GM23338 (cell line): ENCODE measurements at regions not wholly inside any gene's neighbourhood (a gene's known extent, or its start where the extent isn't known, plus 50 kb on each side); places are given as distances from the start of the nearest gene placed in this dataset.

Experiments
- ATAC-seq: fragments of 200-7000 bp; cut with Tn5 transposase; 3 replicates; pipeline ENCODE4 v1.9.1; 2020
- DNase-seq: peaks from one replicate; pipeline ENCODE4 v3.0.0-alpha.2; 2015; ENCODE audit warnings: low spot score
- H2AFZ ChIP-seq: fragments of 200-600 bp; sonication (generic); 2 replicates; pipeline ENCODE4 v1.8.0; 2016; ENCODE audit warnings: antibody characterized with exemption, mild to moderate bottlenecking, moderate library complexity
- H3F3A ChIP-seq: fragments of 200-600 bp; sonication (generic); replicated peaks from 2 replicates; pipeline ENCODE4 v1.8.0; 2017; ENCODE audit warnings: antibody characterized with exemption, mixed run types, low read depth
- H3K27ac ChIP-seq: fragments of 200-600 bp; sonication (generic); 2 replicates; pipeline ENCODE4 v1.6.1; 2016; ENCODE audit warnings: low read depth
- H3K27me3 ChIP-seq: fragments of 200-600 bp; sonication (generic); 2 replicates; pipeline ENCODE4 v1.8.0; 2016; ENCODE audit warnings: mild to moderate bottlenecking, mixed run types, moderate library complexity; ENCODE audit not compliant: insufficient read depth
- H3K36me3 ChIP-seq: fragments of 200-600 bp; sonication (generic); 2 replicates; pipeline ENCODE4 v1.8.0; 2016; ENCODE audit warnings: mild to moderate bottlenecking; ENCODE audit not compliant: insufficient read depth
- H3K4me1 ChIP-seq: fragments of 200-600 bp; sonication (generic); 2 replicates; pipeline ENCODE4 v1.8.0; 2016; ENCODE audit warnings: mild to moderate bottlenecking, moderate library complexity; ENCODE audit not compliant: insufficient read depth
- H3K4me2 ChIP-seq: fragments of 200-600 bp; sonication (generic); 2 replicates; pipeline ENCODE4 v1.7.1; 2017; ENCODE audit warnings: mixed run types
- H3K4me3 ChIP-seq: fragments of 200-600 bp; sonication (generic); 2 replicates; pipeline ENCODE4 v1.6.1; 2016; ENCODE audit warnings: mixed run types
- H3K79me2 ChIP-seq: fragments of 200-600 bp; sonication (generic); replicated peaks from 2 replicates; pipeline ENCODE4 v1.8.0; 2017; ENCODE audit warnings: mild to moderate bottlenecking; ENCODE audit not compliant: insufficient read depth
- H3K9me2 ChIP-seq: fragments of 200-600 bp; sonication (generic); 2 replicates; pipeline ENCODE4 v1.8.0; 2017; ENCODE audit not compliant: insufficient read depth
- H4K20me1 ChIP-seq: fragments of 200-600 bp; sonication (generic); replicated peaks from 2 replicates; pipeline ENCODE4 v1.8.0; 2017; ENCODE audit warnings: mild to moderate bottlenecking; ENCODE audit not compliant: insufficient read depth
- H3K27ac Mint-ChIP-seq: 2 replicates; pipeline ENCODE4 v1.8.0; 2020; ENCODE audit warnings: inconsistent platforms, mild to moderate bottlenecking, moderate library complexity, mixed read lengths
- H3K27me3 Mint-ChIP-seq: 3 replicates; pipeline ENCODE4 v1.8.0; 2022; ENCODE audit warnings: low read depth, mild to moderate bottlenecking, moderate library complexity, mixed read lengths, inconsistent platforms; ENCODE audit not compliant: insufficient read depth, poor library complexity
- H3K36me3 Mint-ChIP-seq: 3 replicates; pipeline ENCODE4 v1.8.0; 2021; ENCODE audit warnings: low read depth, mild to moderate bottlenecking, inconsistent platforms, moderate library complexity, mixed read lengths
- H3K4me1 Mint-ChIP-seq: 3 replicates; pipeline ENCODE4 v1.8.0; 2020; ENCODE audit warnings: mild to moderate bottlenecking, inconsistent platforms, mixed read lengths
- H3K4me3 Mint-ChIP-seq: 3 replicates; pipeline ENCODE4 v1.8.0; 2021; ENCODE audit warnings: moderate library complexity, mild to moderate bottlenecking, inconsistent platforms, mixed read lengths
- H3K9me3 Mint-ChIP-seq: 3 replicates; pipeline ENCODE4 v1.8.0; 2020; ENCODE audit warnings: moderate library complexity, mild to moderate bottlenecking, inconsistent platforms, mixed read lengths
- EZH2 ChIP-seq: fragments of 200-600 bp; sonication (generic); IDR thresholded peaks from one replicate; pipeline ENCODE4 v1.8.0; 2017; ENCODE audit warnings: antibody characterized with exemption, mild to moderate bottlenecking, low read depth; ENCODE audit not compliant: unreplicated experiment
- EZH2phosphoT487 ChIP-seq: fragments of 200-600 bp; sonication (generic); IDR thresholded peaks from one replicate; pipeline ENCODE4 v1.8.1; 2018; ENCODE audit warnings: antibody characterized with exemption; ENCODE audit not compliant: unreplicated experiment
- JUNB ChIP-seq: IDR thresholded peaks from one replicate; pipeline ENCODE4 v1.6.1; 2016; ENCODE audit warnings: antibody characterized with exemption; ENCODE audit not compliant: unreplicated experiment
- NANOG ChIP-seq: IDR thresholded peaks from 2 replicates; pipeline ENCODE4 v1.6.1; 2016; ENCODE audit warnings: antibody characterized with exemption, borderline replicate concordance
- POLR2AphosphoS5 ChIP-seq: IDR thresholded peaks from 2 replicates; pipeline ENCODE4 v1.6.1; 2016; ENCODE audit warnings: antibody characterized with exemption, low read depth
- STAT1 ChIP-seq: IDR thresholded peaks from one replicate; pipeline ENCODE4 v1.6.1; 2016; ENCODE audit warnings: antibody characterized with exemption; ENCODE audit not compliant: unreplicated experiment
- ZNF114 ChIP-seq: fragments of 250-450 bp; sonication (Bioruptor Pico); IDR thresholded peaks from 2 replicates; pipeline ENCODE4 v1.5.0; 2020; ENCODE audit warnings: mild to moderate bottlenecking, moderate library complexity
- ZNF331 ChIP-seq: fragments of 250-450 bp; sonication (Bioruptor Pico); IDR thresholded peaks from 2 replicates; pipeline ENCODE4 v1.5.0; 2020; ENCODE audit warnings: low read depth, mild to moderate bottlenecking, moderate library complexity
- TF ChIP-seq, protein P1 (sequence below): IDR thresholded peaks from one replicate; pipeline ENCODE4 v1.6.1; 2018; ENCODE audit warnings: antibody characterized with exemption; ENCODE audit not compliant: unreplicated experiment
- TF ChIP-seq, protein P2 (sequence below), 2 experiments: fragments of 200-600 bp in 1 of 2; sonication (generic) in 1 of 2; conservative IDR thresholded peaks; 2 replicates each; pipeline versions ENCODE4 v1.5.1 to v1.6.1; 2016 to 2017; ENCODE audit warnings: antibody characterized with exemption in 2 of 2, low read depth in 2 of 2, mild to moderate bottlenecking in 2 of 2, moderate library complexity in 1 of 2
- TF ChIP-seq, protein P3 (sequence below): IDR thresholded peaks from 2 replicates; pipeline ENCODE4 v1.6.1; 2016; ENCODE audit warnings: antibody characterized with exemption

DNA sequence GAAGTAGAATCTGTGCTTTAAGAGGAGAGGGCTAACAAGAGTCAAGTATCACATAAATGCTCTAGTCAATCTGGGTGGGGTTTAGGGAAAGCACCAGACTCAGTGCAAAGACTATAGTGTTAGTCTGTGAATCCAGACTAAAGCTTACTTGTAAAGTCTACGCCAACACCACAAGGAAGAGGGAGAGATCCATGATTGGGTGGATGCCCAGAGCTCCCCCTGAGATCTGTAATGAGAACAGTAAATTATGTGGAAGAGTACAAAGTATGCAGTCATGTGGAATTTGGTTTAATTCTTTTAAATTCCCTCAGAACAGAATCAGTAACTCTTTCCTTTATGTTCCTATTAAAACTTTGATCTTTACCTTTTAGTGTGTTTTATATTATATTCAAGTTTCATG is 354.7 kb upstream of the SPANXN4 start (continued):
- TF ChIP-seq, protein P1, sequence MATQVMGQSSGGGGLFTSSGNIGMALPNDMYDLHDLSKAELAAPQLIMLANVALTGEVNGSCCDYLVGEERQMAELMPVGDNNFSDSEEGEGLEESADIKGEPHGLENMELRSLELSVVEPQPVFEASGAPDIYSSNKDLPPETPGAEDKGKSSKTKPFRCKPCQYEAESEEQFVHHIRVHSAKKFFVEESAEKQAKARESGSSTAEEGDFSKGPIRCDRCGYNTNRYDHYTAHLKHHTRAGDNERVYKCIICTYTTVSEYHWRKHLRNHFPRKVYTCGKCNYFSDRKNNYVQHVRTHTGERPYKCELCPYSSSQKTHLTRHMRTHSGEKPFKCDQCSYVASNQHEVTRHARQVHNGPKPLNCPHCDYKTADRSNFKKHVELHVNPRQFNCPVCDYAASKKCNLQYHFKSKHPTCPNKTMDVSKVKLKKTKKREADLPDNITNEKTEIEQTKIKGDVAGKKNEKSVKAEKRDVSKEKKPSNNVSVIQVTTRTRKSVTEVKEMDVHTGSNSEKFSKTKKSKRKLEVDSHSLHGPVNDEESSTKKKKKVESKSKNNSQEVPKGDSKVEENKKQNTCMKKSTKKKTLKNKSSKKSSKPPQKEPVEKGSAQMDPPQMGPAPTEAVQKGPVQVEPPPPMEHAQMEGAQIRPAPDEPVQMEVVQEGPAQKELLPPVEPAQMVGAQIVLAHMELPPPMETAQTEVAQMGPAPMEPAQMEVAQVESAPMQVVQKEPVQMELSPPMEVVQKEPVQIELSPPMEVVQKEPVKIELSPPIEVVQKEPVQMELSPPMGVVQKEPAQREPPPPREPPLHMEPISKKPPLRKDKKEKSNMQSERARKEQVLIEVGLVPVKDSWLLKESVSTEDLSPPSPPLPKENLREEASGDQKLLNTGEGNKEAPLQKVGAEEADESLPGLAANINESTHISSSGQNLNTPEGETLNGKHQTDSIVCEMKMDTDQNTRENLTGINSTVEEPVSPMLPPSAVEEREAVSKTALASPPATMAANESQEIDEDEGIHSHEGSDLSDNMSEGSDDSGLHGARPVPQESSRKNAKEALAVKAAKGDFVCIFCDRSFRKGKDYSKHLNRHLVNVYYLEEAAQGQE = no peak
- TF ChIP-seq POLR2AphosphoS5 (no peak), STAT1 (no peak), ZNF114 (CRISPR knock-in tag) (no peak), EZH2 (no peak), EZH2phosphoT487 (no peak)
- TF ChIP-seq, protein P2, sequence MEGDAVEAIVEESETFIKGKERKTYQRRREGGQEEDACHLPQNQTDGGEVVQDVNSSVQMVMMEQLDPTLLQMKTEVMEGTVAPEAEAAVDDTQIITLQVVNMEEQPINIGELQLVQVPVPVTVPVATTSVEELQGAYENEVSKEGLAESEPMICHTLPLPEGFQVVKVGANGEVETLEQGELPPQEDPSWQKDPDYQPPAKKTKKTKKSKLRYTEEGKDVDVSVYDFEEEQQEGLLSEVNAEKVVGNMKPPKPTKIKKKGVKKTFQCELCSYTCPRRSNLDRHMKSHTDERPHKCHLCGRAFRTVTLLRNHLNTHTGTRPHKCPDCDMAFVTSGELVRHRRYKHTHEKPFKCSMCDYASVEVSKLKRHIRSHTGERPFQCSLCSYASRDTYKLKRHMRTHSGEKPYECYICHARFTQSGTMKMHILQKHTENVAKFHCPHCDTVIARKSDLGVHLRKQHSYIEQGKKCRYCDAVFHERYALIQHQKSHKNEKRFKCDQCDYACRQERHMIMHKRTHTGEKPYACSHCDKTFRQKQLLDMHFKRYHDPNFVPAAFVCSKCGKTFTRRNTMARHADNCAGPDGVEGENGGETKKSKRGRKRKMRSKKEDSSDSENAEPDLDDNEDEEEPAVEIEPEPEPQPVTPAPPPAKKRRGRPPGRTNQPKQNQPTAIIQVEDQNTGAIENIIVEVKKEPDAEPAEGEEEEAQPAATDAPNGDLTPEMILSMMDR (conservative IDR thresholded peaks at IDR 0.05; ENCODE audit: low read depth in 2 of 2) = no peak

DNA sequence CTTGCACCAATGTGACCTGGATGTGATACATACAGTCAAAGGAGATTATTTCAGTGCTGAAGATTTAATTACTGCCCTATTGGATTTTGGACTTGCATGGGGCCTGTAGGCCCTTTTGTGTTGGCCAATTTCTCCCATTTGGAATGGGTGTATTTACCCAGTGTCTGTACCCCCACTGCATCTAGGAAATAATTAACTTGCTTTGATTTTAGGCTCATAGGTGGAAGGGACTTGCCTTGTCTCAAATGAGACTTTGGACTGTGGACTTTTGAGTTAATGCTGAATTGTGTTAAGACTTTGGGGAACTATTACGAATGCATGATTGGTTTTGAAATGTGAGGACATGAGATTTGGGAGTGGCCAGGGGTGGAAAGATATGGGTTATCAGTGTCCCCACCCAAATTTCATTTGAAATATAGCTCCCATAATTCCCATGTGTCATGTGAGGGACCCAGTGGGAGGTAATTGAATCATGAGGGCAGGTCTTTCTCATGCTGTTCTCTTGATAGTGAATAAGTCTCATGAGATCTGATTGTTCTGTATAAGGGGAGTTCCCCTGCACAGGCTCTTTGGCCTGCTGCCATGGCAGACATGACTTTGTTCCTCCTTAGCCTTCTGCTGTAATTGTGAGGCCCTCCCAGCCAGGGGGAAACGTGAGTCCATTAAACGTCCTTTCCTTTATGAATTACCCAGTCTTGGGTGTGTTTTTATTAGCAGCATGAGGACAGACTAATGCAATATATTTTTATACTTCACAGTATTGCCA is 362.2 kb upstream of the SPANXN4 start:
- Histone ChIP-seq H3K27ac (no peak overlapping the region), H3K36me3 (no peaks in the 10 kb centered on the region), H3K4me2 (no peak overlapping the region), H3K79me2 (no peaks in the 10 kb centered on the region), H3K27me3 (no peaks in the 10 kb centered on the region), H3K4me1 (no peaks in the 10 kb centered on the region), H2AFZ (no peak overlapping the region), H3K4me3 (no peak overlapping the region), H4K20me1 (no peaks in the 10 kb centered on the region), H3F3A (no peaks in the 10 kb centered on the region), H3K9me2 (no peaks in the 10 kb centered on the region)
- H3K27ac Mint-ChIP-seq = no peak overlapping the region
- peaks cover 4% of the 10 kb centered on the region; the same call in 1 of the 3 replicates for H3K36me3 Mint-ChIP-seq
- ATAC-seq (no peak), DNase-seq (no peak)
- no peaks in the 10 kb centered on the region for H3K27me3 Mint-ChIP-seq
- peaks cover 8% of the 10 kb centered on the region for H3K9me3 Mint-ChIP-seq
- TF ChIP-seq, protein P3, sequence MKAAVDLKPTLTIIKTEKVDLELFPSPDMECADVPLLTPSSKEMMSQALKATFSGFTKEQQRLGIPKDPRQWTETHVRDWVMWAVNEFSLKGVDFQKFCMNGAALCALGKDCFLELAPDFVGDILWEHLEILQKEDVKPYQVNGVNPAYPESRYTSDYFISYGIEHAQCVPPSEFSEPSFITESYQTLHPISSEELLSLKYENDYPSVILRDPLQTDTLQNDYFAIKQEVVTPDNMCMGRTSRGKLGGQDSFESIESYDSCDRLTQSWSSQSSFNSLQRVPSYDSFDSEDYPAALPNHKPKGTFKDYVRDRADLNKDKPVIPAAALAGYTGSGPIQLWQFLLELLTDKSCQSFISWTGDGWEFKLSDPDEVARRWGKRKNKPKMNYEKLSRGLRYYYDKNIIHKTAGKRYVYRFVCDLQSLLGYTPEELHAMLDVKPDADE = no peak
- TF ChIP-seq POLR2AphosphoS5 = no peak
- TF ChIP-seq ZNF331 (CRISPR knock-in tag) = no peak
- no peak for TF ChIP-seq NANOG
- TF ChIP-seq ZNF114 (CRISPR knock-in tag) = no peak
- TF ChIP-seq, protein P1 = no peak
- no peak for TF ChIP-seq STAT1
- no peak for TF ChIP-seq EZH2
- TF ChIP-seq EZH2phosphoT487 = no peak
- TF ChIP-seq, protein P2 (conservative IDR thresholded peaks at IDR 0.05; ENCODE audit: low read depth in 2 of 2) = no peak
- TF ChIP-seq JUNB = no peak
- no peaks in the 10 kb centered on the region for H3K4me1 Mint-ChIP-seq
- H3K4me3 Mint-ChIP-seq = no peak overlapping the region
